B cell (primary cell): ENCODE measurements at regions not wholly inside any gene's neighbourhood (a gene's known extent, or its start where the extent isn't known, plus 50 kb on each side); places are given as distances from the start of the nearest gene placed in this dataset.

ENCODE experiments used
- ATAC-seq: fragments of 200-7000 bp; cut with Tn5 transposase; one replicate; pipeline ENCODE4 v1.10.0; 2021; ENCODE audit warnings: low read depth, mild to moderate bottlenecking, moderate number of reproducible peaks, moderate library complexity
- CTCF ChIA-PET: fragments of 350-600 bp; sonication (Branson Sonifier 250); formaldehyde crosslinking; loops from one replicate; lab custom pipeline; 2021; ENCODE audit warnings: antibody characterized with exemption, inconsistent platforms; lab: Charles Lee
- POLR2A ChIA-PET: fragments of 350-600 bp; sonication (Branson Sonifier 250); formaldehyde crosslinking; loops from one replicate; lab custom pipeline; 2021; ENCODE audit warnings: antibody characterized with exemption; lab: Charles Lee
- DNase-seq: peaks from one replicate; pipeline ENCODE4 v3.0.0; 2013
- H2AFZ ChIP-seq: 2 replicates; pipeline ENCODE4 v1.6.1; 2012; ENCODE audit warnings: mild to moderate bottlenecking, low read depth, low read length; ENCODE audit not compliant: insufficient read depth, poor library complexity, severe bottlenecking
- H3K27ac ChIP-seq, 2 donors: 1 replicate in 1 of 2; 2 replicates in 1 of 2; pipeline ENCODE4 v1.5.1; 2012 to 2013; ENCODE audit warnings: low read length in 2 of 2, mild to moderate bottlenecking in 2 of 2, moderate library complexity in 1 of 2
- H3K27me3 ChIP-seq, 4 experiments: fragments of 200-600 bp in 1 of 4; sonication (generic) in 1 of 4; replicated peaks in 1 of 4; 1 replicate in 2 of 4; 2 replicates in 2 of 4; pipeline versions ENCODE4 v1.6.1 to v1.7.0; 2013 to 2016; ENCODE audit warnings: low read length in 3 of 4, mild to moderate bottlenecking in 2 of 4, mixed read lengths in 1 of 4, moderate library complexity in 1 of 4; ENCODE audit not compliant: insufficient read depth in 4 of 4, control insufficient read depth in 3 of 4; ENCODE audit errors: control extremely low read depth in 1 of 4
- H3K36me3 ChIP-seq, 2 experiments: replicated peaks in 1 of 2; 1 replicate in 1 of 2; 2 replicates in 1 of 2; pipeline versions ENCODE4 v1.6.1 to v1.7.1; 2013; ENCODE audit warnings: low read length in 1 of 2; ENCODE audit not compliant: insufficient read depth in 2 of 2, control insufficient read depth in 1 of 2; ENCODE audit errors: control extremely low read depth in 1 of 2, extremely low read depth in 1 of 2
- H3K4me1 ChIP-seq, 2 donors: fragments of 200-600 bp in 1 of 2; sonication (generic) in 1 of 2; 1 replicate in 1 of 2; 2 replicates in 1 of 2; pipeline versions ENCODE4 v1.5.1 to v1.6.1; 2013 to 2017; ENCODE audit warnings: low read length in 2 of 2; ENCODE audit not compliant: control insufficient read depth in 2 of 2, insufficient read depth in 2 of 2
- H3K4me2 ChIP-seq: replicated peaks from 2 replicates; pipeline ENCODE3; 2012; ENCODE audit warnings: mild to moderate bottlenecking, low read depth, low read length; ENCODE audit not compliant: poor library complexity, severe bottlenecking
- H3K4me3 ChIP-seq, 5 experiments: fragments of 200-600 bp in 1 of 5; sonication (generic) in 1 of 5; 1 replicate in 3 of 5; 2 replicates in 2 of 5; pipeline versions ENCODE4 v1.5.1 to v1.7.0; 2011 to 2016; ENCODE audit warnings: low read length in 4 of 5, mild to moderate bottlenecking in 4 of 5, low read depth in 2 of 5, control low read depth in 1 of 5, moderate library complexity in 1 of 5; ENCODE audit not compliant: insufficient read depth in 1 of 5; ENCODE audit errors: control extremely low read depth in 1 of 5, extremely low read depth in 1 of 5
- H3K79me2 ChIP-seq: fragments of 200-600 bp; sonication (generic); one replicate; pipeline ENCODE4 v1.6.0; 2016; ENCODE audit warnings: low read length; ENCODE audit not compliant: control insufficient read depth, insufficient read depth
- H3K9ac ChIP-seq: fragments of 200-600 bp; sonication (generic); 2 replicates; pipeline ENCODE4 v1.6.1; 2017; ENCODE audit warnings: mild to moderate bottlenecking, low read length, moderate library complexity
- H3K9me3 ChIP-seq, 3 donors: one replicate each; pipeline versions ENCODE4 v1.6.1 to v1.7.1; 2013; ENCODE audit warnings: low read length in 2 of 3; ENCODE audit not compliant: control insufficient read depth in 2 of 3, insufficient read depth in 1 of 3; ENCODE audit errors: control extremely low read depth in 1 of 3
- H4K20me1 ChIP-seq: 2 replicates; pipeline ENCODE4 v1.6.0; 2012; ENCODE audit warnings: mild to moderate bottlenecking, low read length; ENCODE audit not compliant: insufficient read depth, control insufficient read depth, poor library complexity, severe bottlenecking
- H3K27ac Mint-ChIP-seq: one replicate; pipeline ENCODE4 v1.8.0; 2021; ENCODE audit warnings: mixed read lengths
- H3K27me3 Mint-ChIP-seq: one replicate; pipeline ENCODE4 v1.8.0; 2021; ENCODE audit warnings: mixed read lengths
- H3K4me1 Mint-ChIP-seq: one replicate; pipeline ENCODE4 v1.8.0; 2021; ENCODE audit warnings: mixed read lengths
- H3K4me3 Mint-ChIP-seq: one replicate; pipeline ENCODE4 v1.8.0; 2021; ENCODE audit warnings: mixed read lengths
- H3K9me3 Mint-ChIP-seq: one replicate; pipeline ENCODE4 v1.8.0; 2022; ENCODE audit warnings: mixed read lengths; ENCODE audit not compliant: insufficient read depth
- EZH2 ChIP-seq: IDR thresholded peaks from 2 replicates; pipeline ENCODE4 v1.6.1; 2012; ENCODE audit warnings: borderline replicate concordance, low read depth, mild to moderate bottlenecking, moderate library complexity, low read length; ENCODE audit not compliant: insufficient read depth, poor library complexity, severe bottlenecking
- WGBS: methylation state at CpG from one replicate; pipeline ENCODE4 v1.1.5; 2013; ENCODE audit warnings: missing lambda C conversion rate; ENCODE audit not compliant: insufficient coverage; 5-methylcytosine and 5-hydroxymethylcytosine counted together
- intact Hi-C: fragments of 100-400 bp; cut with micrococcal nuclease; formaldehyde crosslinking; loops from one replicate; pipeline ENCODE4 v1.10.0; 2022
- TF ChIP-seq, protein P1 (sequence below): fragments of 200-600 bp; IDR thresholded peaks from one replicate; pipeline ENCODE4 v1.8.0; 2022; ENCODE audit warnings: antibody characterized with exemption, mild to moderate bottlenecking

DNA sequence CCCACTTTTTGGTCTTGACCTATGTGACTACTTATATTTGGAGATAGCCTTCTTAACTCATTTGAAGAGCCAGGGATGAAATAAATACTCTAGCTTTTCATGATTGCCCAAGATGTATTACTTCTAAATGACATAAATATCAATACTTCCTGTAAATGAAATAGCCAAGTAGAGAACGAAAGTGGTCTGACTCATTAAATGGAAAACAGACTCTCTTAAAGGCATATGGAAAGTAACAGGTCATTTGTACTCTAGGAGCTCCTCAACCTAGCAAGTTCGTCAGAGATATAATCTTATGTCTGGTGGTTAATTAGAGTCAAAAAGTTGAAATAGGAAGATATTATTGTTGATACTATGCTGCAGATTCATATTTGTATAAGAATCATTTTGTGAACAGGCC, 1105.4 kb downstream of the TUSC7 start:
- Histone ChIP-seq H3K36me3 (no peaks in the 10 kb centered on the region), H2AFZ (no peak overlapping the region), H3K4me2 (no peak overlapping the region), H3K27ac (no peak overlapping the region), H3K27me3 (no peaks in the 10 kb centered on the region), H3K4me1 (no peaks in the 10 kb centered on the region), H3K79me2 (no peaks in the 10 kb centered on the region), H3K9me3 (no peaks in the 10 kb centered on the region), H3K4me3 (no peak overlapping the region), H4K20me1 (no peaks in the 10 kb centered on the region), H3K9ac (no peak overlapping the region)
- ATAC-seq (no peak), DNase-seq (no peak)
- TF ChIP-seq, protein P1, sequence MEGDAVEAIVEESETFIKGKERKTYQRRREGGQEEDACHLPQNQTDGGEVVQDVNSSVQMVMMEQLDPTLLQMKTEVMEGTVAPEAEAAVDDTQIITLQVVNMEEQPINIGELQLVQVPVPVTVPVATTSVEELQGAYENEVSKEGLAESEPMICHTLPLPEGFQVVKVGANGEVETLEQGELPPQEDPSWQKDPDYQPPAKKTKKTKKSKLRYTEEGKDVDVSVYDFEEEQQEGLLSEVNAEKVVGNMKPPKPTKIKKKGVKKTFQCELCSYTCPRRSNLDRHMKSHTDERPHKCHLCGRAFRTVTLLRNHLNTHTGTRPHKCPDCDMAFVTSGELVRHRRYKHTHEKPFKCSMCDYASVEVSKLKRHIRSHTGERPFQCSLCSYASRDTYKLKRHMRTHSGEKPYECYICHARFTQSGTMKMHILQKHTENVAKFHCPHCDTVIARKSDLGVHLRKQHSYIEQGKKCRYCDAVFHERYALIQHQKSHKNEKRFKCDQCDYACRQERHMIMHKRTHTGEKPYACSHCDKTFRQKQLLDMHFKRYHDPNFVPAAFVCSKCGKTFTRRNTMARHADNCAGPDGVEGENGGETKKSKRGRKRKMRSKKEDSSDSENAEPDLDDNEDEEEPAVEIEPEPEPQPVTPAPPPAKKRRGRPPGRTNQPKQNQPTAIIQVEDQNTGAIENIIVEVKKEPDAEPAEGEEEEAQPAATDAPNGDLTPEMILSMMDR: no peak
- TF ChIP-seq EZH2: no peak
- Mint-ChIP-seq H3K4me3 (no peak overlapping the region), H3K27me3 (no peaks in the 10 kb centered on the region), H3K9me3 (peaks cover 2% of the 10 kb centered on the region), H3K27ac (no peak overlapping the region), H3K4me1 (no peaks in the 10 kb centered on the region)
- ChIA-PET POLR2A (no interaction called here), CTCF (interaction anchor here (0.7 kb wide), 1 partner anchor 1043 kb away, joined by 3 read pairs; no protein-coding TSS in a partner anchor)
- intact Hi-C loops: no loop called here
- no CpG with 5 or more reads among the region's 2 CpGs for WGBS

DNA sequence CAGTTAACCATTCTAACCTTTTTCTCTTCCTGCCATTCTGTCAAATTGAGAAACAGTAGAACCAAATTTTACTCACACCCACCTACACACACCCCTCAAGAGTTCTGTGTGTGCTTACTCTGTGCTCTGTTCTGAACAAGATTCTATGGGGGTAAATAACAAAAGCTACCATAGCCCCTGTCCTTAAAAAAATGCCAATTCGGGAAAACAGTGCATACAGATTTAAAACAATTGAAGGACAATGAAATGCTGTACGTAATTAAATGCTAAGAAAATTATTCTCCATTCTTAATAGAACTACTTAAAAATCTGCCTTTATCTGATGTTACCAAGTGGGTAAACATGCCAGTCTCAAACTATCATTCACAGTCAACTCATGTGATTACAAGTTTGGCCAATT, 1107.5 kb downstream of the TUSC7 start:
- Mint-ChIP-seq H3K4me3 (no peak overlapping the region), H3K4me1 (no peaks in the 10 kb centered on the region), H3K27ac (no peak overlapping the region), H3K27me3 (no peaks in the 10 kb centered on the region), H3K9me3 (no peaks in the 10 kb centered on the region)
- Histone ChIP-seq H3K79me2 (no peaks in the 10 kb centered on the region), H3K9me3 (peaks cover 0 to 1% (median 0%) of the 10 kb centered on the region in 3 donors), H2AFZ (no peak overlapping the region), H3K4me3 (no peak overlapping the region), H3K4me1 (no peaks in the 10 kb centered on the region), H4K20me1 (no peaks in the 10 kb centered on the region), H3K4me2 (no peak overlapping the region), H3K27me3 (no peaks in the 10 kb centered on the region), H3K36me3 (no peaks in the 10 kb centered on the region), H3K9ac (no peak overlapping the region), H3K27ac (no peak overlapping the region)
- ChIA-PET POLR2A (no interaction called here), CTCF (no interaction called here)
- no CpG with 5 or more reads among the region's 2 CpGs for WGBS
- intact Hi-C loops: no loop called here
- DNase-seq (no peak), ATAC-seq (no peak)
- TF ChIP-seq, protein P1: no peak
- TF ChIP-seq EZH2: no peak
